SK-N-SH (cell line): ENCODE measurements at regions not wholly inside any gene's neighbourhood (a gene's known extent, or its start where the extent isn't known, plus 50 kb on each side); places are given as distances from the start of the nearest gene placed in this dataset.

Experiments
- CTCF ChIA-PET: fragments of 300-600, 350-600 bp; formaldehyde crosslinking; extraction: SDS; loops from one replicate; lab custom pipeline; 2021; lab: Yijun Ruan, JAX
- POLR2A ChIA-PET: fragments of 350-600 bp; sonication (Branson Sonifier 250); formaldehyde crosslinking; extraction: SDS; loops from one replicate; lab custom pipeline; 2020; ENCODE audit warnings: antibody characterized with exemption, inconsistent platforms; lab: Yijun Ruan, JAX
- DNase-seq: peaks from one replicate; pipeline ENCODE4 v3.0.0; 2012
- H2AFZ ChIP-seq: fragments of 200-600 bp; sonication (generic); 2 replicates; pipeline ENCODE4 v1.8.1; 2016; ENCODE audit warnings: antibody characterized with exemption, mild to moderate bottlenecking, low read depth
- H3F3A ChIP-seq: fragments of 200-600 bp; sonication (generic); replicated peaks from 2 replicates; pipeline ENCODE3; 2016; ENCODE audit warnings: antibody characterized with exemption, mild to moderate bottlenecking; ENCODE audit not compliant: insufficient read depth
- H3K27ac ChIP-seq, 2 experiments: fragments of 200-500 bp in 1 of 2; fragments of 200-600 bp in 1 of 2; sonication (Bioruptor generic) in 1 of 2; sonication (generic), shearing (Covaris generic) in 1 of 2; 2 replicates each; pipeline versions ENCODE4 v1.5.1 to v1.6.1; 2014 to 2016; ENCODE audit warnings: low read depth in 2 of 2, inconsistent platforms in 1 of 2, low read length in 1 of 2, mild to moderate bottlenecking in 1 of 2, mixed read lengths in 1 of 2
- H3K27me3 ChIP-seq: fragments of 200-600 bp; sonication (generic), shearing (Covaris generic); 2 replicates; pipeline ENCODE4 v1.6.1; 2016; ENCODE audit warnings: mixed run types; ENCODE audit not compliant: insufficient read depth
- H3K36me3 ChIP-seq, 2 experiments: fragments of 200-500 bp in 1 of 2; fragments of 200-600 bp in 1 of 2; sonication (Bioruptor generic) in 1 of 2; sonication (generic) in 1 of 2; replicated peaks in 1 of 2; 2 replicates each; pipeline versions ENCODE3 to v1.5.1; 2014 to 2016; ENCODE audit warnings: low read length in 1 of 2, mild to moderate bottlenecking in 1 of 2; ENCODE audit not compliant: insufficient read depth in 2 of 2, control insufficient read depth in 1 of 2
- H3K4me1 ChIP-seq, 2 experiments: fragments of 200-500 bp in 1 of 2; fragments of 200-600 bp in 1 of 2; sonication (Bioruptor generic) in 1 of 2; sonication (generic), shearing (Covaris generic) in 1 of 2; 2 replicates each; pipeline versions ENCODE4 v1.5.1 to v1.6.1; 2014 to 2016; ENCODE audit warnings: low read depth in 1 of 2, low read length in 1 of 2, mixed run types in 1 of 2; ENCODE audit not compliant: insufficient read depth in 2 of 2, control insufficient read depth in 1 of 2
- H3K4me2 ChIP-seq: fragments of 200-600 bp; sonication (generic), shearing (Covaris generic); 2 replicates; pipeline ENCODE4 v1.6.1; 2017; ENCODE audit warnings: mixed run types
- H3K4me3 ChIP-seq, 2 experiments: fragments of 200-500 bp in 1 of 2; fragments of 200-600 bp in 1 of 2; sonication (Bioruptor generic) in 1 of 2; sonication (generic), shearing (Covaris generic) in 1 of 2; 2 replicates each; pipeline versions ENCODE4 v1.5.1 to v1.8.1; 2014 to 2016; ENCODE audit warnings: low read depth in 2 of 2, inconsistent platforms in 1 of 2, low read length in 1 of 2, mild to moderate bottlenecking in 1 of 2, mixed read lengths in 1 of 2, moderate library complexity in 1 of 2
- H3K79me2 ChIP-seq: fragments of 200-600 bp; sonication (generic); 2 replicates; pipeline ENCODE4 v1.8.1; 2017; ENCODE audit warnings: mild to moderate bottlenecking; ENCODE audit not compliant: insufficient read depth
- H3K9ac ChIP-seq: fragments of 200-600 bp; sonication (generic); 2 replicates; pipeline ENCODE4 v1.6.1; 2017; ENCODE audit warnings: mixed run types
- H3K9me2 ChIP-seq: fragments of 200-600 bp; sonication (generic); 2 replicates; pipeline ENCODE4 v1.6.1; 2017; ENCODE audit warnings: mixed run types
- H3K9me3 ChIP-seq: fragments of 200-600 bp; sonication (generic); 2 replicates; pipeline ENCODE4 v1.6.1; 2017; ENCODE audit warnings: mixed run types, mild to moderate bottlenecking, moderate library complexity
- H4K20me1 ChIP-seq: fragments of 200-600 bp; sonication (generic); 2 replicates; pipeline ENCODE4 v1.6.1; 2017; ENCODE audit warnings: mild to moderate bottlenecking, mixed run types; ENCODE audit not compliant: insufficient read depth
- CHD2 ChIP-seq: fragments of 150-350 bp; IDR thresholded peaks from 2 replicates; pipeline ENCODE4 v1.6.1; 2018; ENCODE audit warnings: low read length; ENCODE audit not compliant: partially characterized antibody
- EP300 ChIP-seq, 2 experiments: IDR thresholded peaks; 2 replicates each; pipeline versions ENCODE4 v1.4.0 to v1.6.1; 2012; ENCODE audit warnings: borderline replicate concordance in 1 of 2, low read depth in 1 of 2, low read length in 1 of 2
- EZH2phosphoT487 ChIP-seq: fragments of 200-600 bp; sonication (generic); IDR thresholded peaks from 2 replicates; pipeline ENCODE4 v1.6.1; 2017; ENCODE audit warnings: low read depth, mixed run types, mild to moderate bottlenecking, antibody characterized with exemption, moderate library complexity, borderline replicate concordance
- MAX ChIP-seq: IDR thresholded peaks from 2 replicates; pipeline ENCODE4 v1.4.0; 2012; ENCODE audit warnings: low read depth
- NFIC ChIP-seq: IDR thresholded peaks from 2 replicates; pipeline ENCODE4 v1.4.0; 2012; ENCODE audit warnings: borderline replicate concordance
- NRF1 ChIP-seq: IDR thresholded peaks from 2 replicates; pipeline ENCODE4 v1.6.1; 2012; ENCODE audit warnings: low read depth, mild to moderate bottlenecking, low read length
- PBX3 ChIP-seq: IDR thresholded peaks from 2 replicates; pipeline ENCODE4; 2012
- RAD21 ChIP-seq: IDR thresholded peaks from 2 replicates; pipeline ENCODE4 v1.6.1; 2012; ENCODE audit warnings: mild to moderate bottlenecking, low read length
- REST ChIP-seq: IDR thresholded peaks from 2 replicates; pipeline ENCODE4 v1.6.1; 2012; ENCODE audit warnings: mild to moderate bottlenecking, low read depth, low read length, moderate library complexity
- RFX5 ChIP-seq: IDR thresholded peaks from 2 replicates; pipeline ENCODE4 v1.6.1; 2012; ENCODE audit warnings: mild to moderate bottlenecking, improper control_type of control experiment, low read length
- SIN3A ChIP-seq: IDR thresholded peaks from 2 replicates; pipeline ENCODE4 v1.6.1; 2012; ENCODE audit warnings: low read depth, mild to moderate bottlenecking, low read length, moderate library complexity, borderline replicate concordance
- SMC3 ChIP-seq: IDR thresholded peaks from 2 replicates; pipeline ENCODE4 v1.6.1; 2012; ENCODE audit warnings: low read depth, low read length, improper control_type of control experiment
- TAF1 ChIP-seq: IDR thresholded peaks from 2 replicates; pipeline ENCODE4 v1.6.1; 2012; ENCODE audit warnings: low read depth, mild to moderate bottlenecking, low read length, moderate library complexity, borderline replicate concordance
- TEAD4 ChIP-seq: IDR thresholded peaks from 2 replicates; pipeline ENCODE4 v1.4.0; 2012; ENCODE audit warnings: mild to moderate bottlenecking, borderline replicate concordance; ENCODE audit not compliant: insufficient read depth
- YY1 ChIP-seq: IDR thresholded peaks from 2 replicates; pipeline ENCODE4 v1.4.0; 2012; ENCODE audit warnings: low read depth, mild to moderate bottlenecking
- WGBS: methylation state at CpG from one replicate; pipeline ENCODE4 v1.1.6; 2017; ENCODE audit warnings: low lambda C conversion rate; 5-methylcytosine and 5-hydroxymethylcytosine counted together

GRCh38 chr10:124305131-124305530, 113.6 kb downstream of the OAT start:
- ChIA-PET CTCF (no interaction called here), POLR2A (no interaction called here)
- no peak overlapping the region for H3K4me3 ChIP-seq
- H2AFZ ChIP-seq: no peak overlapping the region
- no peaks in the 10 kb centered on the region for H3K4me1 ChIP-seq
- no peak for DNase-seq
- H3K27me3 ChIP-seq: no peaks in the 10 kb centered on the region
- no peaks in the 10 kb centered on the region for H3K36me3 ChIP-seq
- no peaks in the 10 kb centered on the region for H3K79me2 ChIP-seq
- no peak overlapping the region for H3K27ac ChIP-seq
- TF ChIP-seq CHD2 (no peak), YY1 (no peak), NFIC (no peak), SMC3 (no peak), SIN3A (no peak)
- no peak overlapping the region for H3K9ac ChIP-seq
- no peaks in the 10 kb centered on the region for H3F3A ChIP-seq
- no peak overlapping the region for H3K4me2 ChIP-seq
- H3K9me3 ChIP-seq: no peaks in the 10 kb centered on the region
- H4K20me1 ChIP-seq: no peaks in the 10 kb centered on the region
- no peaks in the 10 kb centered on the region for H3K9me2 ChIP-seq
- 57% methylated on average over 3 of the region's 3 CpGs for WGBS

GRCh38 chr10:124303662-124304418, 114.9 kb downstream of the OAT start:
- no peak overlapping the region for H3K27ac ChIP-seq
- no peaks in the 10 kb centered on the region for H3K36me3 ChIP-seq
- H3K79me2 ChIP-seq: no peaks in the 10 kb centered on the region
- no peak for DNase-seq
- 31% methylated on average over 3 of the region's 6 CpGs for WGBS
- H2AFZ ChIP-seq: no peak overlapping the region
- H3F3A ChIP-seq: no peaks in the 10 kb centered on the region
- no peak overlapping the region for H3K4me3 ChIP-seq
- no peaks in the 10 kb centered on the region for H3K4me1 ChIP-seq
- POLR2A ChIA-PET: no interaction called here
- H3K4me2 ChIP-seq: no peak overlapping the region
- CTCF ChIA-PET: no interaction called here
- H3K9ac ChIP-seq: no peak overlapping the region
- TF ChIP-seq MAX: no peak
- TF ChIP-seq EP300 (IDR thresholded peaks at IDR 0.05; ENCODE audit: borderline replicate concordance in 1 of 2, low read depth in 1 of 2, low read length in 1 of 2): no peak
- TF ChIP-seq EZH2phosphoT487: no peak
- TF ChIP-seq RFX5: no peak
- no peak for TF ChIP-seq TEAD4
- TF ChIP-seq PBX3: no peak
- no peak for TF ChIP-seq RAD21
- no peak for TF ChIP-seq TAF1
- no peak for TF ChIP-seq NRF1
- TF ChIP-seq REST: no peak
- no peak for TF ChIP-seq CHD2
- no peaks in the 10 kb centered on the region for H4K20me1 ChIP-seq
- H3K9me2 ChIP-seq: no peaks in the 10 kb centered on the region
- H3K9me3 ChIP-seq: no peaks in the 10 kb centered on the region
- H3K27me3 ChIP-seq: no peaks in the 10 kb centered on the region
